ENCODE measurements at regions not wholly inside any gene's neighbourhood (a gene's known extent, or its start where the extent isn't known, plus 50 kb on each side); places are given as distances from the start of the nearest gene placed in this dataset.

GRCh38 chr4:19547463-19547862, 704.2 kb upstream of the SLIT2 start:
- no peak for TF ChIP-seq POLR2A (IDR thresholded peaks at IDR 0.05)
- TF ChIP-seq, protein P1, sequence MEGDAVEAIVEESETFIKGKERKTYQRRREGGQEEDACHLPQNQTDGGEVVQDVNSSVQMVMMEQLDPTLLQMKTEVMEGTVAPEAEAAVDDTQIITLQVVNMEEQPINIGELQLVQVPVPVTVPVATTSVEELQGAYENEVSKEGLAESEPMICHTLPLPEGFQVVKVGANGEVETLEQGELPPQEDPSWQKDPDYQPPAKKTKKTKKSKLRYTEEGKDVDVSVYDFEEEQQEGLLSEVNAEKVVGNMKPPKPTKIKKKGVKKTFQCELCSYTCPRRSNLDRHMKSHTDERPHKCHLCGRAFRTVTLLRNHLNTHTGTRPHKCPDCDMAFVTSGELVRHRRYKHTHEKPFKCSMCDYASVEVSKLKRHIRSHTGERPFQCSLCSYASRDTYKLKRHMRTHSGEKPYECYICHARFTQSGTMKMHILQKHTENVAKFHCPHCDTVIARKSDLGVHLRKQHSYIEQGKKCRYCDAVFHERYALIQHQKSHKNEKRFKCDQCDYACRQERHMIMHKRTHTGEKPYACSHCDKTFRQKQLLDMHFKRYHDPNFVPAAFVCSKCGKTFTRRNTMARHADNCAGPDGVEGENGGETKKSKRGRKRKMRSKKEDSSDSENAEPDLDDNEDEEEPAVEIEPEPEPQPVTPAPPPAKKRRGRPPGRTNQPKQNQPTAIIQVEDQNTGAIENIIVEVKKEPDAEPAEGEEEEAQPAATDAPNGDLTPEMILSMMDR (IDR thresholded peaks at IDR 0.05) = no peak

Measured in heart left ventricle (tissue), 13 donors.